ENCODE measurements at regions not wholly inside any gene's neighbourhood (a gene's known extent, or its start where the extent isn't known, plus 50 kb on each side); places are given as distances from the start of the nearest gene placed in this dataset.

DNA sequence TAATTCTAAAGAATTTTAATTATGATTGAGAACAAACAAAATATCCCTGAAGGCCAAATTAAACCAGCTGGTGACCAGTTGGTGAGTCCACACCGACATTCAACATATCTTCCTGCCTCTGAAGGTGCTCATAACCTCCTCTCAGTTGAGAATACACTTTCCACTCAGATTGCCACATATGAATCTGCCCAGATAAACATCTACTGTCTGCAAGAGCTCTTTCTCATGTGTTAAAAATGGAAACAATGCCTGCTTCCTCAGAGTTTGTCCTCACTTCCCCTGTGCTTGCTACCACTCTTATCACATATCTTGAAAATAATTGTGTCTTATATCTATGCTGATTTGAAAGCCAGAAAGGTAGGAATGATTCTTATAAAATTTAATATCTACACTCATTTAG, 177.7 kb upstream of the GULP1 start:
- in situ Hi-C loops (cut with MboI; ENCODE audit: low sequenced_read_pairs) (no loop called here), dilution Hi-C loops (cut with HindIII; ENCODE audit: low sequenced_read_pairs, unreplicated experiment) (no loop called here), intact Hi-C loops (cut with micrococcal nuclease) (no loop called here)
- H4K5ac ChIP-seq (ENCODE audit: low read depth, low read length), result no peak overlapping the region
- H3K9ac ChIP-seq (ENCODE audit: low read depth, low read length), result no peak overlapping the region
- H4K91ac ChIP-seq (ENCODE audit: insufficient read depth, low read depth, low read length), result no peak overlapping the region
- no peaks in the 10 kb centered on the region for H3K9me3 ChIP-seq (ENCODE audit: control insufficient read depth, insufficient read depth, low read length)
- H2AK9ac ChIP-seq (replicated peaks; ENCODE audit: low read depth, low read length, poor library complexity), result no peak overlapping the region
- H4K8ac ChIP-seq (ENCODE audit: low read depth in 2 of 2, low read length in 2 of 2), result no peak overlapping the region
- H2AK5ac ChIP-seq (ENCODE audit: low read depth, low read length), result peak overlapping the region; percentile 67; the same call in 1 of the 2 replicates
- H2BK20ac ChIP-seq (ENCODE audit: low read depth, low read length), result no peak overlapping the region
- no peak overlapping the region; the same call in 1 of the 2 replicates for H3K14ac ChIP-seq (replicated peaks; ENCODE audit: low read depth, low read length)
- no peak overlapping the region for H3K4ac ChIP-seq (ENCODE audit: low read depth, low read length)
- TF ChIP-seq CEBPB (IDR thresholded peaks at IDR 0.05; ENCODE audit: low read depth, low read length), result peak; percentile 68
- TF ChIP-seq NFE2L2 (IDR thresholded peaks at IDR 0.05; ENCODE audit: low read depth, low read length), result no peak
- no peak for TF ChIP-seq RAD21 (IDR thresholded peaks at IDR 0.05; ENCODE audit: low read length)
- no peak for TF ChIP-seq FOS (IDR thresholded peaks at IDR 0.05; ENCODE audit: low read depth, low read length)
- H3K4me3 ChIP-seq (ENCODE audit: insufficient read depth, low read depth, low read length), result no peak overlapping the region
- H2BK15ac ChIP-seq (ENCODE audit: low read depth, low read length), result no peak overlapping the region
- no peak overlapping the region; the same call in 1 of the 2 replicates for H3K27ac ChIP-seq (ENCODE audit: insufficient read depth, low read length)
- no CpG with 5 or more reads among the region's 1 CpG for WGBS, 2 experiments (ENCODE audit: extremely low coverage in 2 of 2, insufficient read length in 1 of 2)
- H3K4me2 ChIP-seq (ENCODE audit: low read depth, low read length), result peak overlapping the region; percentile 10; the same call in 1 of the 2 replicates
- H2BK5ac ChIP-seq (ENCODE audit: low read depth, low read length, poor library complexity, severe bottlenecking), result peak overlapping the region; percentile 26
- H3K4me1 ChIP-seq (ENCODE audit: control insufficient read depth, insufficient read depth, low read length), result peaks cover 3% of the 10 kb centered on the region
- no peak overlapping the region for H3K23ac ChIP-seq (ENCODE audit: low read depth, low read length)
- peak; percentile 60 for ATAC-seq (ENCODE audit: low read depth)
- H3K56ac ChIP-seq (ENCODE audit: extremely low read depth, insufficient read depth, low read length), result 0 out of 2 replicates have a peak overlapping the region, but pooled peaks have one; percentile 11
- DNase-seq, result peak; percentile 60
- no peaks in the 10 kb centered on the region for H3K79me1 ChIP-seq (ENCODE audit: low read depth in 1 of 2, low read length in 2 of 2)
- no peaks in the 10 kb centered on the region for H3K27me3 ChIP-seq (ENCODE audit: control insufficient read depth, insufficient read depth, low read length)
- no peak overlapping the region for H2AFZ ChIP-seq (replicated peaks; ENCODE audit: low read length, poor library complexity)
- no TSS peak for BruUV-seq (replicated peaks)
- H3K9me1 ChIP-seq (ENCODE audit: insufficient read depth, low read length), result no peaks in the 10 kb centered on the region
- no peaks in the 10 kb centered on the region for H4K20me1 ChIP-seq (ENCODE audit: insufficient read depth, low read length)
- H3K18ac ChIP-seq (ENCODE audit: low read depth, low read length), result peak overlapping the region; percentile 69; the same call in 1 of the 2 replicates
- H3K36me3 ChIP-seq (ENCODE audit: control insufficient read depth, insufficient read depth, low read length), result no peaks in the 10 kb centered on the region
- no peak overlapping the region for H2BK120ac ChIP-seq (ENCODE audit: low read depth, low read length)
- CTCF ChIA-PET, result no interaction called here
- POLR2A ChIA-PET (ENCODE audit: unreplicated experiment), result no interaction called here
